Panc1 (cell line): ENCODE measurements at regions not wholly inside any gene's neighbourhood (a gene's known extent, or its start where the extent isn't known, plus 50 kb on each side); places are given as distances from the start of the nearest gene placed in this dataset.

Experiments used
- ATAC-seq: fragments of 200-7000 bp; cut with Tn5 transposase; 2 replicates; pipeline ENCODE4 v1.9.1; 2020; ENCODE audit warnings: mild to moderate bottlenecking, moderate library complexity
- BruUV-seq: library from RNA; stranded (reverse); fragments of 400-500 nt; replicated peaks from 2 replicates; lab custom pipeline; 2021; lab: Mats Ljungman, UMichigan
- CTCF ChIA-PET: fragments of 300-600 bp; sonication (Branson Sonifier 250); formaldehyde crosslinking; loops from one replicate; lab custom pipeline; 2022; ENCODE audit warnings: antibody characterized with exemption; lab: Charles Lee
- POLR2A ChIA-PET: fragments of 300-600 bp; sonication (Branson Sonifier 250); formaldehyde crosslinking; loops from one replicate; lab custom pipeline; 2022; ENCODE audit warnings: antibody characterized with exemption; lab: Charles Lee
- DNase-seq: peaks from one replicate; pipeline ENCODE4 v3.0.0-alpha.2; 2010; ENCODE audit warnings: low read depth, low spot score
- H3K27ac ChIP-seq: 2 replicates; pipeline ENCODE4 v1.5.1; 2011; ENCODE audit warnings: mild to moderate bottlenecking, low read length, inconsistent platforms
- H3K27me3 ChIP-seq: fragments of 200-500 bp; sonication (Bioruptor generic); 2 replicates; pipeline ENCODE4 v1.6.0; 2014; ENCODE audit warnings: low read length, inconsistent platforms; ENCODE audit not compliant: control insufficient read depth, insufficient read depth
- H3K36me3 ChIP-seq: fragments of 200-500 bp; sonication (Bioruptor generic); 2 replicates; pipeline ENCODE4 v1.5.1; 2014; ENCODE audit warnings: inconsistent platforms, mild to moderate bottlenecking, low read length, moderate library complexity; ENCODE audit not compliant: control insufficient read depth, insufficient read depth
- H3K4me1 ChIP-seq: 2 replicates; pipeline ENCODE4 v1.5.1; 2011; ENCODE audit warnings: inconsistent platforms, mild to moderate bottlenecking, low read length, moderate library complexity; ENCODE audit not compliant: control insufficient read depth, insufficient read depth
- H3K4me3 ChIP-seq, 2 experiments: 2 replicates each; pipeline ENCODE4 v1.5.1; 2011 to 2012; ENCODE audit warnings: low read depth in 2 of 2, low read length in 2 of 2, mild to moderate bottlenecking in 2 of 2, inconsistent platforms in 1 of 2, moderate library complexity in 1 of 2
- H3K9me3 ChIP-seq: fragments of 200-500 bp; sonication (Bioruptor generic); 2 replicates; pipeline ENCODE4 v1.5.1; 2014; ENCODE audit warnings: low read depth, mild to moderate bottlenecking, inconsistent platforms, low read length, moderate library complexity; ENCODE audit not compliant: control insufficient read depth, insufficient read depth
- CTCF ChIP-seq: fragments of 450-650 bp; IDR thresholded peaks from 2 replicates; pipeline ENCODE4 v1.5.1; 2017; ENCODE audit warnings: mild to moderate bottlenecking
- POLR2AphosphoS5 ChIP-seq: IDR thresholded peaks from 2 replicates; pipeline ENCODE4 v1.6.1; 2012; ENCODE audit warnings: mild to moderate bottlenecking, low read depth, low read length, moderate library complexity
- REST ChIP-seq, 2 experiments: IDR thresholded peaks; 2 replicates each; pipeline ENCODE4 v1.6.1; 2011 to 2012; ENCODE audit warnings: low read depth in 2 of 2, control low read depth in 1 of 2, low read length in 1 of 2, mild to moderate bottlenecking in 1 of 2, moderate library complexity in 1 of 2; ENCODE audit not compliant: insufficient read depth in 1 of 2
- SIN3A ChIP-seq: IDR thresholded peaks from 2 replicates; pipeline ENCODE4 v1.6.1; 2012; ENCODE audit warnings: low read depth, mild to moderate bottlenecking, low read length, moderate library complexity, borderline replicate concordance; ENCODE audit not compliant: insufficient read depth
- TCF7L2 ChIP-seq: IDR thresholded peaks from 2 replicates; pipeline ENCODE4 v1.6.1; 2011; ENCODE audit warnings: mild to moderate bottlenecking, low read depth, low read length, inconsistent platforms
- in situ Hi-C: cut with HindIII; loops from 2 replicates; pipeline ENCODE4 v1.10.0; 2016; ENCODE audit warnings: low sequenced_read_pairs, low pct_unique_long_range_greater_than_20kb
- intact Hi-C: fragments of 100-400 bp; cut with micrococcal nuclease; formaldehyde crosslinking; loops from one replicate; pipeline ENCODE4 v1.10.0; 2022; ENCODE audit not compliant: unreplicated experiment

- TF ChIP-seq REST (IDR thresholded peaks at IDR 0.05; ENCODE audit: insufficient read depth in 1 of 2, low read depth in 2 of 2, low read length in 1 of 2) (no peak), SIN3A (no peak), TCF7L2 (no peak), POLR2AphosphoS5 (no peak), CTCF (no peak)
- CTCF ChIA-PET: no interaction called here
- H3K27ac ChIP-seq: no peak overlapping the region
- in situ Hi-C loops (no loop called here), intact Hi-C loops (loop anchor here (5.0 kb wide), 1 partner anchor 239 kb away; no protein-coding TSS in a partner anchor)
- no peaks in the 10 kb centered on the region for H3K36me3 ChIP-seq
- no peak overlapping the region for H3K4me3 ChIP-seq
- H3K9me3 ChIP-seq: no peaks in the 10 kb centered on the region
- H3K4me1 ChIP-seq: peaks cover 3% of the 10 kb centered on the region; the same call in 1 of the 2 replicates
- no peak for ATAC-seq
- no peak for DNase-seq
- no TSS peak for BruUV-seq
- no peaks in the 10 kb centered on the region for H3K27me3 ChIP-seq
- POLR2A ChIA-PET: no interaction called here
These were observed 88.0 kb upstream of the EFEMP1 start for GRCh38 chr2:56011624-56012023.

GRCh38 chr2:56012221-56012765 lies 88.7 kb upstream of the EFEMP1 start:
- no peak overlapping the region for H3K27ac ChIP-seq
- DNase-seq (no peak), ATAC-seq (no peak)
- no peak overlapping the region for H3K4me3 ChIP-seq
- in situ Hi-C loops: no loop called here
- peaks cover 3% of the 10 kb centered on the region; the same call in 1 of the 2 replicates for H3K4me1 ChIP-seq
- H3K9me3 ChIP-seq: no peaks in the 10 kb centered on the region
- no peaks in the 10 kb centered on the region for H3K36me3 ChIP-seq
- POLR2A ChIA-PET: no interaction called here
- TF ChIP-seq POLR2AphosphoS5: no peak
- no peak for TF ChIP-seq TCF7L2
- no peak for TF ChIP-seq CTCF
- no peak for TF ChIP-seq SIN3A
- TF ChIP-seq REST (IDR thresholded peaks at IDR 0.05; ENCODE audit: insufficient read depth in 1 of 2, low read depth in 2 of 2, low read length in 1 of 2): no peak
- intact Hi-C loops: loop anchor here (5.0 kb wide), 1 partner anchor 240 kb away; no protein-coding TSS in a partner anchor
- BruUV-seq: no TSS peak
- H3K27me3 ChIP-seq: no peaks in the 10 kb centered on the region
- CTCF ChIA-PET: no interaction called here
